HG03558 (cell line): ENCODE measurements at regions not wholly inside any gene's neighbourhood (a gene's known extent, or its start where the extent isn't known, plus 50 kb on each side); places are given as distances from the start of the nearest gene placed in this dataset.
"Not testable (repeated sequence)": the region's sequence is repeated elsewhere in the genome, so short reads cannot be mapped to it uniquely, and the experiment has no call there.

Experiments used
- ATAC-seq: cut with Tn5 transposase; IDR thresholded peaks from one replicate; pipeline ENCODE4 v1.9.1; 2021; ENCODE audit warnings: moderate number of reproducible peaks; ENCODE audit not compliant: unreplicated experiment; ENCODE audit errors: extremely low read depth

DNA sequence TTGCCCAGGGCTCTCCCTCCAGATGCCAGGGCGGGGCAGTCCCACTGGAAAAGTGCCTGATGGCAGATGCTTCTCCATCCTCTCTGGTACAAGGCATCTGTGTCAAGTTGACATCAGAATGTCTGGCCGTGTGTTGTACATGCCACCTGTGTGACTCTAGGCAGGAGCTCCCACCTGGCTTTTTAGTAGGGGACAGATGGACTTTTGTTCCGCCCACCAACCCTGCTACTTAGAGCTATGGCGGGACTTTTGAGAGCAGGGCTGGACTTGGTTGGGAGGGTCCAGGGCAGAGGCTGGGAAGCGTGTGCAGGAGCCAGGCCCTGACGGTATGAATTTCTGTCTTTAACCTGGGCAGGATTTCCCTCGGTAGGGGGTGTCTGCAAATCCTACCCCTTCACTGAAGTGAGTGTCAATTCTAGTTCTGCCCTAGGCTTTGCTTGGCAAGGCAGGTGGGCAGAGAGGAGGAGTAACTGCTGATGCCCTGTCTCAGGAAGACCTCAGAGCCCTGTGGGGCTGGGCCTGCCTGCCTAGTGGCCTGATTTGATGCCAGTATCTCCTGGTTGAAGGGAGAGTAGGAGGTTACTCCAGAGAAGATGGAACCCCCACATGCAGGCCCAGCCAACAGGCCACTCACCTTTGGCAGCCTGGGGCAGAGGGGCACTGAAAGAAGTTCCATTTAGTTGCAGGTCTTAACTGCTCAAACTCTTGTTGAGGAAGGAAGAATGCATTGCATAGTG is 99.1 kb downstream of the PJA1 start:
- no peak for ATAC-seq

DNA sequence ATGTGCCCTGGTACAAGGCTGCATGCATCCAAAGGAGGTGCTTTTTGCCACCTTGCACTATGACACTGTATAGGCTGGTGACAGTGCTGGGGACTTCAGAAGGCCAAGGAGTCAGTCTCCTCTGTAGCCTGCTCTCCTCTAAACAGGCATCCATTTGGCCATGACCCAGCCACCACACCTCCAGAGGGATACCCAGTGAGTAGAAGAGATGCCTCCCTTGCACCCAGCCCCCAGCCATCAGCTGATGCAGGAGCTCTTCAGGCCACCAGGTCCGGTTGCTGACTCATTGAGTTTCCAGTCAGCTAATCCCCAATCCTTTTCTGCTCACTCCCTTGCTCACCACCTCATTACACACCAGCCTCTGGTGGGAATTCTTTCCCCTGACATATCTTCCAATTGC is 99.8 kb downstream of the PJA1 start:
- no peak for ATAC-seq

GRCh38 chrX:69063486-69063885 is 101.8 kb downstream of the PJA1 start:
- ATAC-seq, result no peak

GRCh38 chrX:69062493-69062892 is 102.8 kb downstream of the PJA1 start:
- ATAC-seq, result no peak

- ATAC-seq, result no peak
Measured at GRCh38 chrX:69060631-69061408, 104.4 kb downstream of the PJA1 start.

- no peak for ATAC-seq
Measured at GRCh38 chrX:69055193-69055592, 110.1 kb downstream of the PJA1 start.

DNA sequence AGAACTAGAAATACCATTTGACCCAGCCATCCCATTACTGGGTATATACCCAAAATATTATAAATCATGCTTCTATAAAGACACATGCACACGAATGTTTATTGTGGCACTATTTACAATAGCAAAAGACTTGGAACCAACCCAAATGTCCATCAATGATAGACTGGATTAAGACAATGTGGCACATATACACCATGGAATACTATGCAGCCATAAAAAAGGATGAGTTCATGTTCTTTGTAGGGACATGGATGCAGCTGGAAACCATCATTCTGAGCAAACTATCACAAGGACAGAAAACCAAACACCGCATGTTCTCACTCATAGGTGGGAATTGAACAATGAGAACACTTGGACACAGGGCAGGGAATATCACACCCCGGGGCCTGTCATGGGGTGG is 110.8 kb downstream of the PJA1 start:
- not testable (repeated sequence) for ATAC-seq

GRCh38 chrX:69051901-69052300 is 113.4 kb downstream of the PJA1 start:
- no peak for ATAC-seq

DNA sequence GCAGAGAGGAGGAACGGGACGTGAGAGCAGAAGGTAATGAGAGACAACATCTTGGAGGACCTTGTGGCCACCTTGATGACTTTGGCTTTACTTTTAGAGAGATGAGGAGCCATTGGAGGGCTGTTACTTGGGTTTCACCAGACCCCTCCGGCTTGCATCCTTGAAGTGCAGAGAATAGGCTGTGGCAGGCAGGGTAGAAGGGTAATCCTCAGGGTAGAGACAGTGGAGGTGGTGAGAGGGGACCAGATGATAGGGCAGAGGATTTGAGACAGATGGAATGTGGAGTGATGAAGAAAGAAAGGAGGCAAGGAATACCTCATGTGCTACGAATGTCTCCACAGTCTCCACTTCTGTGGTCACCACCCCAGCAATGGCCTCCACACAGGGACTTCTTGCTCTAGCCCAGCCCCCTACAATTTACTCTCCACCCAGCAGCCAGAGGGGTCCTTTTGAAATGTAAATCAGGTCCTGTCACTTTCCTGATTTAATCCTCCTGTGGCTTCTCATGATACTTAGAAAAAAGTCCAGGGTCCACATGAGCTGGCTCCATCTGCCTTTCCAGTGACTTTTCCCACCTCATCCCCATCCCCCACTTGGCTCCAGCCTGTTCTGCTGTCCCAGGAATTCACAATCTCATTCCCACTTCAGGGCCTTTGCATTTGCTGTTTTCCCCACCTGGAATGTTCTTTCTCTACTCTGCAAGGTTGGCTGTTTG is 115.0 kb downstream of the PJA1 start:
- ATAC-seq, result no peak

DNA sequence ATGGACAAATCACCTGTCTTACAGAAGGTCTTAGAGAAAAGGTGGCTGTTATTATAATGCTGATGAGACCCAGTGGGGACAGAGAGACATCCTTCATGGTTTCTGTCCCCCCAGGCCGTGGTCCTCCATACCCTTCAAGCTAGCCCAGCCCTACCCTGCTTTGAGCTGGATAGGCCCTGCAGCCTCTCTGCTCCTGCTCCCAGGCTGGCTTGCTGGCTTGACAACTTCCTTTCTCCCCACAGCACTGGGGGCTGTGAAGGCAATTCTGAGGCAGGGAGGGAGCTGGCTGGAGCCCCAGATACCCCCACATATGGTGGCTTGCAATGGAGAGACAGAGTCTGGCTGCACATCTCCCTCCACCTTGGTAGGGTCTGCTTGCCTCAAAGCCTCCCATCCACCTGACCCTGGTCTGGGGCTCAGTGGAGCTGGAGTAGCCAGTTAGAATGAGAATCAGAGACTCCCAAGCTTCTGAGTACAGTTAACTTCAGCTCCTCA is 118.2 kb downstream of the PJA1 start:
- no peak for ATAC-seq

GRCh38 chrX:69045616-69046345 is 119.5 kb downstream of the PJA1 start:
- ATAC-seq, result no peak

GRCh38 chrX:69038816-69039215 is 126.4 kb downstream of the PJA1 start:
- ATAC-seq, result no peak

DNA sequence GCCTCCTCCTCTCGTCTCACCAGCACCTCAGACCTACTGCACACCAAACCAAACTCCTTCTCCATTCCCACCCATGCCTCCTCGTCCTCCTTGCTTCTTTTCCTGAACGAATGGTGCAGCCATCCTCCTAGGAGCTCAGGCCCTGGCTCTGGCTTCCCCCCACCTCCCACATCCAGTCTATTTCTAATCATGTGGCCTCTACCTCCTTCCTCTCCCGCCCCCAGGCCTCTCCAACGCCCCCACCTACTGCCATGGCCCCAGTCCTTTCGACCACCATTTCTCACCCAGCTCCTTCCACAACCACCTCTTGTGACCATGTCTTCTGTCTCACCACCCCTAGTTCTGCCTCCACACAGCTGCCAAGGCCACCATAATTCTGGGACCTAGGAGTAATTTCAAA is 127.1 kb downstream of the PJA1 start:
- ATAC-seq, result no peak

- ATAC-seq, result no peak
Measured at GRCh38 chrX:69037786-69038185, 127.5 kb downstream of the PJA1 start.

DNA sequence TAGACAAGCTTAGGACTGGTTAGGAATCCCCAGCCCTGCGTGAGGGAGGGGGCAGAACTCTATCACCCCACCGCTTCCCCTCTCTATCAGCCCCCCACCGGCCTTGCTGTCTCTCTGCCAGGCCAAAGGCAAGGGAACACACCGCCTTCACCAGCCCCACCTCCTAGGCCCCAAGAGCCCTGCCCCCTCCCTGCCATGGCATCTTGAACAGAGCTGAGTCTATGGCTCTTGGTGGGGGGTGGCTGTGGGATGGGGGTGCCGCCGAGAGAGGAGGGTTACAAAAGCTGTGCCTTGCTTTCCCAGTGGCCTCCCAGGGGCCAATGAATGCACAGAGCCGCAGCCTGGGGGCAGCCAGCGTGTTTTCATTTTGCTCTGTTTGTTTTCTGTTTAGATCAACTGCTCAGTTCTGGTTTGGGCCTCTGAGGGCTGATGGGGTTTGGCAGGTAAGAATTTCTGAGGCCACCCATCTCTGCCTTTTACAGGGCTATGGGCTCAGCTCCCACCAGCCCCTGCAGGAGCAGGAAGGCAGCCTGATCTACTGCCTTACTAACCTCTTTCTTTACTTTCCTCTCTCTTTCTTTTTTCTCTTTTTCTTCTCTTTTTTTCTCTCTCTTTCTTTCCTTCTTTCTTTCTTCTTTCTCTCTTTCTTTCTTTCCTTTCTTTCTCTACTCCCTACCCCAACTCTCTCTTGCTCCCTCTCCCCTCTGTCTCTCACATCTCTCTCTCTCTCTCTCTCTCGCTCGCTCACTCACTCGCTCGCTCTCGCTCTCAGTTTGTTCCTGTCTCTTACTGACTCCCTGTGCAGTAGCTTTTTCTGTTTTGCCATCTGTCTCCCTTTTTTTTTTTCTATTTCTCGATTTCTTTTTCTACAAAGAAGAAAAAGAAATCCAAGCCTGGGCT is 128.3 kb downstream of the PJA1 start:
- no peak for ATAC-seq

DNA sequence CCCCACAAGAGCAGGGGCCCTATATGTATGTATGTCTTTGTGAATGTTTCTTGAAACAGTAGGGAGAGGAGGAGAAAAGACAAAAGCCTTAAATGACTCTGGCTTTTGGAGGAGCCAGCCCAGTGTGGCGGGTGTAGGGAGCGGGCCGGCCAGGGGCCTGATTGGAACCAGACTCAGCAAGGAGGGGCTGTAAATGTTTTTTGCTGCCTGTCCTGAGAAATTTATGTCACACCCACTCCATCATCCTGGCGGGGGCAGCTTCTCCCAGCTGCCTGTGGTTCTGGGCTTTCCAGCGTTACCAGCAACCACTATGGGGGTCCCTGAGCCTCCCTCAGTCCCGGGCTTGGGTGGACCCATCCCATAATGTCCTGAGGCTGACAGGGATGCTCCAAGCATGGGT is 130.8 kb downstream of the PJA1 start:
- no peak for ATAC-seq

GRCh38 chrX:69033936-69034335 is 131.3 kb downstream of the PJA1 start:
- ATAC-seq, result no peak

GRCh38 chrX:69032601-69033000 is 132.7 kb downstream of the PJA1 start:
- ATAC-seq, result no peak

DNA sequence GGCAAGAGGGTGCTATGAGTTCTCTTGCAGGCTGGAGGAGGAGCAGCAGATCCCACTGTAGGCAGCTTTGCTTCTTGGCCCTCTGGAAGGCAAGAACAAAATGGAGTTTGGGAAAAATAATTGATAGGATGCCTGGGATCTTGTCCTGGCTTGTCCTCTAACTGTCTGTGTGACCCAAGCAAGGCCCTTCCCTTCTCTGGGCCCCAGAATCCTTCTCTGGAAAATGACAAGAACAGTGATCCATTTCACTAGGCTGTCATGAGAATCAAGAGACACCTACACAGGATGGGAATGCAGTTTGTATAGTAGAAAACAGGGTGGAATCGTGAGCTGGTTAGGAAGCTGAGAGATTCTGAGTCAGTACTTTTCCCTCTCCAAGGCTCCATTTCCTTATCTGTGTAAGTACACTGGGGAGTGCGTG is 133.3 kb downstream of the PJA1 start:
- ATAC-seq, result no peak
